ENCODE measurements at regions not wholly inside any gene's neighbourhood (a gene's known extent, or its start where the extent isn't known, plus 50 kb on each side); places are given as distances from the start of the nearest gene placed in this dataset.

DNA sequence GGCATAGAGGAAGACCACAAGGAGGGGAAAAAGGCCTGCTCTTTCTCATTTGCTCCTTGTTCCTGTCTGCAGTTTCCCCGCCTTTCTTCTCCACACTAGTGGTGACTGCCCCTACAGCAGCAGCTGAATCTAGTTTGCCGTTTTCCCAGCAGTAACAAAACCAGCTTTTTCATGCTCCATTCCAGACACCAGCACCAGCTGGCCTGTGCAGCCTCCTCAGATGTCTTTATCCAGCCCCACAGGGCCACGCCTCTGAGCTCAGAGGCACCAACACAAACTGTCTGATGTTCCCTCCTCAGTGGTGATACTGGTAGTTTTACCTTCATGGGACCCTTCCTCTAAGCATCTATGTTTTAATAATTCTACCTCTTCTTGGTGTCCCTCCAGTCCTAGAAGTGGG, 70.4 kb upstream of the SLC24A3 start:
- no peak for DNase-seq (ENCODE audit: insufficient read length, low spot score)
- no peak for FAIRE-seq

DNA sequence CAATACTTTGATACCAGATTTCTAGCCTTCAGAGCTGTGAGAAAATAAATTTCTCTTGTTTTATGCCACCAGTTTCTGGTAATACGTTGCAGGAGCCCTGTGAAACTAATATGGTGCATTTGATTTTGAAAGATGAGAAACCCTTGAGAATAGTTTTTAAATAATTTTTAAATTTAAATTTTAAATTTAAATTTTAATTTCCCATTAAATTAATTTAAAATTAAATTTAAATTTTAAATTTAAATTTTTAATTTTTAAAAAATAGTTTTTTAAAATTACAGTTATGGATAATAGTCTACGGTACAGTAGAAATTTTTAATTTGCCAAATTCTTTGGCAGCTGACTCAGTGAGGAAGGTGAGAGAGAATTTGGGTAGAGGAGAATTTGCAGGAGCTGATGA, 68.6 kb upstream of the SLC24A3 start:
- no peak for DNase-seq (ENCODE audit: insufficient read length, low spot score)
- no peak for FAIRE-seq
- TF ChIP-seq, protein P1, sequence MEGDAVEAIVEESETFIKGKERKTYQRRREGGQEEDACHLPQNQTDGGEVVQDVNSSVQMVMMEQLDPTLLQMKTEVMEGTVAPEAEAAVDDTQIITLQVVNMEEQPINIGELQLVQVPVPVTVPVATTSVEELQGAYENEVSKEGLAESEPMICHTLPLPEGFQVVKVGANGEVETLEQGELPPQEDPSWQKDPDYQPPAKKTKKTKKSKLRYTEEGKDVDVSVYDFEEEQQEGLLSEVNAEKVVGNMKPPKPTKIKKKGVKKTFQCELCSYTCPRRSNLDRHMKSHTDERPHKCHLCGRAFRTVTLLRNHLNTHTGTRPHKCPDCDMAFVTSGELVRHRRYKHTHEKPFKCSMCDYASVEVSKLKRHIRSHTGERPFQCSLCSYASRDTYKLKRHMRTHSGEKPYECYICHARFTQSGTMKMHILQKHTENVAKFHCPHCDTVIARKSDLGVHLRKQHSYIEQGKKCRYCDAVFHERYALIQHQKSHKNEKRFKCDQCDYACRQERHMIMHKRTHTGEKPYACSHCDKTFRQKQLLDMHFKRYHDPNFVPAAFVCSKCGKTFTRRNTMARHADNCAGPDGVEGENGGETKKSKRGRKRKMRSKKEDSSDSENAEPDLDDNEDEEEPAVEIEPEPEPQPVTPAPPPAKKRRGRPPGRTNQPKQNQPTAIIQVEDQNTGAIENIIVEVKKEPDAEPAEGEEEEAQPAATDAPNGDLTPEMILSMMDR (IDR thresholded peaks at IDR 0.05; ENCODE audit: insufficient read depth, missing control alignments), result no peak

More for the DNA sequence above, 70.4 kb upstream of the SLC24A3 start:
- TF ChIP-seq, protein P1 (IDR thresholded peaks at IDR 0.05; ENCODE audit: insufficient read depth, missing control alignments), result no peak

DNA sequence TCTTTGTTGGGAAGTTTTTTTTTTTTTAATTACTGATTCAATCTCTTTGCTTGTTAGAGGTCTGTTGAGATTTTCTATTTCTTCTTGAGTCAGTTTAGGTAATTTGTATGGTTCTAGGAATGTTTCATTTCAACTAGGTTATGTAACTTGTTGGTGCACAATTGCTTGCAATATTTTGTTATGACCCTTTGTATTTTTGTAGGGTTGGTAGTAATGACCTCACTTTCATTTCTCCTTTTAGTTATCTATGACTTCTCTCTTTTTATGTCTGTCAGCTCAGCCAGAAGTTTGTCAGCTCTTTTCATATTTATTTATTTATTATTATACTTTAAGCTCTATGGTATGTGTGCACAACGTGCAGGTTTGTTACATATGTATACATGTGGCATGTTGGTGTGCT, 51.1 kb upstream of the SLC24A3 start:
- TF ChIP-seq, protein P1 (IDR thresholded peaks at IDR 0.05; ENCODE audit: insufficient read depth, missing control alignments), result no peak
- FAIRE-seq (no peak), DNase-seq (ENCODE audit: insufficient read length, low spot score) (no peak)
